ENCODE measurements at regions not wholly inside any gene's neighbourhood (a gene's known extent, or its start where the extent isn't known, plus 50 kb on each side); places are given as distances from the start of the nearest gene placed in this dataset.

GRCh38 chr20:22099348-22099747 is 393.9 kb downstream of the PAX1 start:
- no peak for TF ChIP-seq POLR2A (IDR thresholded peaks at IDR 0.05)
- TF ChIP-seq, protein P1, sequence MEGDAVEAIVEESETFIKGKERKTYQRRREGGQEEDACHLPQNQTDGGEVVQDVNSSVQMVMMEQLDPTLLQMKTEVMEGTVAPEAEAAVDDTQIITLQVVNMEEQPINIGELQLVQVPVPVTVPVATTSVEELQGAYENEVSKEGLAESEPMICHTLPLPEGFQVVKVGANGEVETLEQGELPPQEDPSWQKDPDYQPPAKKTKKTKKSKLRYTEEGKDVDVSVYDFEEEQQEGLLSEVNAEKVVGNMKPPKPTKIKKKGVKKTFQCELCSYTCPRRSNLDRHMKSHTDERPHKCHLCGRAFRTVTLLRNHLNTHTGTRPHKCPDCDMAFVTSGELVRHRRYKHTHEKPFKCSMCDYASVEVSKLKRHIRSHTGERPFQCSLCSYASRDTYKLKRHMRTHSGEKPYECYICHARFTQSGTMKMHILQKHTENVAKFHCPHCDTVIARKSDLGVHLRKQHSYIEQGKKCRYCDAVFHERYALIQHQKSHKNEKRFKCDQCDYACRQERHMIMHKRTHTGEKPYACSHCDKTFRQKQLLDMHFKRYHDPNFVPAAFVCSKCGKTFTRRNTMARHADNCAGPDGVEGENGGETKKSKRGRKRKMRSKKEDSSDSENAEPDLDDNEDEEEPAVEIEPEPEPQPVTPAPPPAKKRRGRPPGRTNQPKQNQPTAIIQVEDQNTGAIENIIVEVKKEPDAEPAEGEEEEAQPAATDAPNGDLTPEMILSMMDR (IDR thresholded peaks at IDR 0.05) = no peak

Measured in breast epithelium (tissue), 3 donors.